ENCODE measurements at regions not wholly inside any gene's neighbourhood (a gene's known extent, or its start where the extent isn't known, plus 50 kb on each side); places are given as distances from the start of the nearest gene placed in this dataset.

GRCh38 chr10:78856421-78856820 is 212.3 kb upstream of the ZMIZ1 start:
- no peak overlapping the region for H3K4me3 ChIP-seq (ENCODE audit: low read depth, low read length)
- no peak for DNase-seq (ENCODE audit: low read depth)
- no peaks in the 10 kb centered on the region for H3K36me3 ChIP-seq (ENCODE audit: control insufficient read depth, insufficient read depth, low read length)
- peaks cover 6% of the 10 kb centered on the region for H3K27me3 ChIP-seq (ENCODE audit: control insufficient read depth, insufficient read depth, low read length)
- no peak for TF ChIP-seq CTCF (IDR thresholded peaks at IDR 0.05; ENCODE audit: insufficient read depth, low read length, poor library complexity, severe bottlenecking)

- Histone ChIP-seq H3K4me3 (ENCODE audit: low read depth, low read length) (no peak overlapping the region), H3K36me3 (ENCODE audit: control insufficient read depth, insufficient read depth, low read length) (no peaks in the 10 kb centered on the region), H3K27me3 (ENCODE audit: control insufficient read depth, insufficient read depth, low read length) (peaks cover 6% of the 10 kb centered on the region)
- TF ChIP-seq CTCF (IDR thresholded peaks at IDR 0.05; ENCODE audit: insufficient read depth, low read length, poor library complexity, severe bottlenecking) = no peak
- DNase-seq (ENCODE audit: low read depth) = no peak
These were observed 211.6 kb upstream of the ZMIZ1 start for GRCh38 chr10:78857193-78857592.

GRCh38 chr10:78859266-78859665 is 209.5 kb upstream of the ZMIZ1 start:
- no peak for TF ChIP-seq CTCF (IDR thresholded peaks at IDR 0.05; ENCODE audit: insufficient read depth, low read length, poor library complexity, severe bottlenecking)
- H3K36me3 ChIP-seq (ENCODE audit: control insufficient read depth, insufficient read depth, low read length) = no peaks in the 10 kb centered on the region
- peaks cover 6% of the 10 kb centered on the region for H3K27me3 ChIP-seq (ENCODE audit: control insufficient read depth, insufficient read depth, low read length)
- no peak overlapping the region for H3K4me3 ChIP-seq (ENCODE audit: low read depth, low read length)
- DNase-seq (ENCODE audit: low read depth) = no peak

GRCh38 chr10:78859769-78860168 is 209.0 kb upstream of the ZMIZ1 start:
- no peak for TF ChIP-seq CTCF (IDR thresholded peaks at IDR 0.05; ENCODE audit: insufficient read depth, low read length, poor library complexity, severe bottlenecking)
- Histone ChIP-seq H3K36me3 (ENCODE audit: control insufficient read depth, insufficient read depth, low read length) (no peaks in the 10 kb centered on the region), H3K4me3 (ENCODE audit: low read depth, low read length) (no peak overlapping the region), H3K27me3 (ENCODE audit: control insufficient read depth, insufficient read depth, low read length) (peaks cover 6% of the 10 kb centered on the region)
- DNase-seq (ENCODE audit: low read depth) = no peak

GRCh38 chr10:78860260-78860914 is 208.4 kb upstream of the ZMIZ1 start:
- TF ChIP-seq CTCF (IDR thresholded peaks at IDR 0.05; ENCODE audit: insufficient read depth, low read length, poor library complexity, severe bottlenecking) = no peak
- H3K36me3 ChIP-seq (ENCODE audit: control insufficient read depth, insufficient read depth, low read length) = no peaks in the 10 kb centered on the region
- no peak for DNase-seq (ENCODE audit: low read depth)
- H3K27me3 ChIP-seq (ENCODE audit: control insufficient read depth, insufficient read depth, low read length) = peaks cover 6% of the 10 kb centered on the region
- no peak overlapping the region for H3K4me3 ChIP-seq (ENCODE audit: low read depth, low read length)
